Activated CD4-positive, alpha-beta T cell treated with anti-CD3 and anti-CD28 coated beads, Interleukin-2, amount 50 U/mL, for 16 hours (primary cell): ENCODE measurements at regions not wholly inside any gene's neighbourhood (a gene's known extent, or its start where the extent isn't known, plus 50 kb on each side); places are given as distances from the start of the nearest gene placed in this dataset.

Source experiments
- DNase-seq: peaks from one replicate; pipeline ENCODE4 v3.0.0-alpha.2; 2020

GRCh38 chr17:73757420-73757819 is 113.2 kb upstream of the SDK2 start:
- DNase-seq: no peak

GRCh38 chr17:73758245-73758644 is 114.0 kb upstream of the SDK2 start:
- DNase-seq: no peak

GRCh38 chr17:73759324-73759723 is 115.1 kb upstream of the SDK2 start:
- DNase-seq: no peak

- no peak for DNase-seq
Measured at GRCh38 chr17:73759734-73760438, 115.6 kb upstream of the SDK2 start.

- DNase-seq: no peak
Measured at GRCh38 chr17:73760439-73760758, 116.2 kb upstream of the SDK2 start.

GRCh38 chr17:73765824-73766563 is 121.7 kb upstream of the SDK2 start:
- no peak for DNase-seq

- no peak for DNase-seq
Measured at GRCh38 chr17:73767696-73768095, 123.5 kb upstream of the SDK2 start.

- DNase-seq: no peak
Measured at GRCh38 chr17:73768691-73769090, 124.4 kb upstream of the SDK2 start.

GRCh38 chr17:73769479-73769878 is 125.2 kb upstream of the SDK2 start:
- no peak for DNase-seq

GRCh38 chr17:73770115-73770848 is 126.0 kb upstream of the SDK2 start:
- DNase-seq: no peak

GRCh38 chr17:73770849-73771229 is 126.6 kb upstream of the SDK2 start:
- no peak for DNase-seq

- no peak for DNase-seq
Measured at GRCh38 chr17:73772107-73772705, 128.0 kb upstream of the SDK2 start.

GRCh38 chr17:73773702-73774101 is 129.5 kb upstream of the SDK2 start:
- DNase-seq: no peak

- no peak for DNase-seq
Measured at GRCh38 chr17:73774852-73775251, 130.6 kb upstream of the SDK2 start.

GRCh38 chr17:73776351-73777130 is 132.3 kb upstream of the SDK2 start:
- DNase-seq: no peak

GRCh38 chr17:73777131-73777449 is 132.8 kb upstream of the SDK2 start:
- no peak for DNase-seq

GRCh38 chr17:73782231-73782630 is 138.0 kb upstream of the SDK2 start:
- DNase-seq: no peak

- no peak for DNase-seq
Measured at GRCh38 chr17:73782641-73783381, 138.6 kb upstream of the SDK2 start.

GRCh38 chr17:73783382-73783766 is 139.1 kb upstream of the SDK2 start:
- no peak for DNase-seq

- DNase-seq: no peak
Measured at GRCh38 chr17:73783945-73784603, 139.8 kb upstream of the SDK2 start.

- DNase-seq: no peak
Measured at GRCh38 chr17:73785496-73785895, 141.3 kb upstream of the SDK2 start.
